GM23248 (cell line): ENCODE measurements at regions not wholly inside any gene's neighbourhood (a gene's known extent, or its start where the extent isn't known, plus 50 kb on each side); places are given as distances from the start of the nearest gene placed in this dataset.

Source experiments
- EZH2 ChIP-seq: fragments of 200-600 bp; sonication (generic); IDR thresholded peaks from 2 replicates; pipeline ENCODE4 v1.6.1; 2018; ENCODE audit warnings: antibody characterized with exemption, mild to moderate bottlenecking; ENCODE audit not compliant: insufficient read depth, poor library complexity, severe bottlenecking
- EZH2phosphoT487 ChIP-seq: fragments of 200-600 bp; sonication (generic); IDR thresholded peaks from 2 replicates; pipeline ENCODE4 v1.6.1; 2018; ENCODE audit warnings: antibody characterized with exemption, moderate library complexity, mild to moderate bottlenecking, low read depth; ENCODE audit not compliant: insufficient read depth

- TF ChIP-seq EZH2phosphoT487 (no peak), EZH2 (no peak)
These were observed 78.5 kb upstream of the DNAH5 start for GRCh38 chr5:14022971-14023370.
